Neuronal stem cell (in vitro differentiated cells): ENCODE measurements at regions not wholly inside any gene's neighbourhood (a gene's known extent, or its start where the extent isn't known, plus 50 kb on each side); places are given as distances from the start of the nearest gene placed in this dataset.
"Not testable (repeated sequence)": the region's sequence is repeated elsewhere in the genome, so short reads cannot be mapped to it uniquely, and the experiment has no call there.

ENCODE experiments used
- DNase-seq: peaks from one replicate; pipeline ENCODE4 v3.0.0-alpha.2; 2013; ENCODE audit warnings: low spot score
- H2AFZ ChIP-seq: one replicate; pipeline ENCODE4 v1.6.1; 2013; ENCODE audit warnings: mild to moderate bottlenecking, low read length, inconsistent platforms
- H2AK5ac ChIP-seq: 2 replicates; pipeline ENCODE4 v1.6.1; 2013; ENCODE audit warnings: low read depth, mild to moderate bottlenecking, inconsistent platforms, low read length, moderate library complexity, mixed read lengths
- H2BK120ac ChIP-seq: 2 replicates; pipeline ENCODE4 v1.6.1; 2013; ENCODE audit warnings: low read depth, mild to moderate bottlenecking, inconsistent platforms, low read length, moderate library complexity, mixed read lengths
- H2BK12ac ChIP-seq: one replicate; pipeline ENCODE4 v1.6.1; 2013; ENCODE audit warnings: low read length, inconsistent platforms
- H2BK15ac ChIP-seq: 2 replicates; pipeline ENCODE4 v1.6.1; 2013; ENCODE audit warnings: mild to moderate bottlenecking, low read length, inconsistent platforms, mixed read lengths
- H2BK5ac ChIP-seq: one replicate; pipeline ENCODE4 v1.6.1; 2013; ENCODE audit warnings: inconsistent platforms, mild to moderate bottlenecking, low read length, moderate library complexity
- H3K14ac ChIP-seq: one replicate; pipeline ENCODE4 v1.6.1; 2013; ENCODE audit warnings: low read length, inconsistent platforms
- H3K18ac ChIP-seq: 2 replicates; pipeline ENCODE4 v1.6.1; 2013; ENCODE audit warnings: low read length, inconsistent platforms
- H3K23ac ChIP-seq: 2 replicates; pipeline ENCODE4 v1.6.1; 2013; ENCODE audit warnings: low read depth, mild to moderate bottlenecking, mixed read lengths, low read length, inconsistent platforms; ENCODE audit not compliant: poor library complexity
- H3K27ac ChIP-seq: replicated peaks from 3 replicates; pipeline ENCODE4 v1.5.1; 2013; ENCODE audit warnings: low read length, inconsistent platforms
- H3K27me3 ChIP-seq, 3 experiments: 2 replicates each; pipeline ENCODE4 v1.6.1; 2013; ENCODE audit warnings: low read length in 3 of 3, mild to moderate bottlenecking in 2 of 3, inconsistent platforms in 1 of 3, low read depth in 1 of 3, mixed read lengths in 1 of 3, moderate library complexity in 1 of 3; ENCODE audit not compliant: control insufficient read depth in 3 of 3, insufficient read depth in 3 of 3
- H3K36me3 ChIP-seq, 2 donors: replicated peaks in 1 of 2; 2 replicates each; pipeline ENCODE4 v1.6.1; 2013; ENCODE audit warnings: low read length in 2 of 2; ENCODE audit not compliant: control insufficient read depth in 2 of 2, insufficient read depth in 2 of 2
- H3K4ac ChIP-seq: 2 replicates; pipeline ENCODE4 v1.6.1; 2013; ENCODE audit warnings: inconsistent platforms, mild to moderate bottlenecking, low read length, moderate library complexity
- H3K4me1 ChIP-seq, 2 donors: 1 replicate in 1 of 2; 2 replicates in 1 of 2; pipeline ENCODE4 v1.6.1; 2013; ENCODE audit warnings: low read length in 2 of 2, low read depth in 1 of 2; ENCODE audit not compliant: control insufficient read depth in 2 of 2, insufficient read depth in 1 of 2
- H3K4me2 ChIP-seq: one replicate; pipeline ENCODE4 v1.6.1; 2013; ENCODE audit warnings: mild to moderate bottlenecking, low read length, inconsistent platforms; ENCODE audit not compliant: insufficient read depth, poor library complexity, severe bottlenecking
- H3K4me3 ChIP-seq, 2 donors: 2 replicates each; pipeline ENCODE4 v1.5.1; 2013; ENCODE audit warnings: low read length in 2 of 2, mild to moderate bottlenecking in 2 of 2, inconsistent platforms in 1 of 2, moderate library complexity in 1 of 2
- H3K79me1 ChIP-seq: one replicate; pipeline ENCODE4 v1.6.1; 2013; ENCODE audit warnings: low read depth, mild to moderate bottlenecking, inconsistent platforms, low read length, moderate library complexity
- H3K9ac ChIP-seq: one replicate; pipeline ENCODE4 v1.6.1; 2013; ENCODE audit warnings: mild to moderate bottlenecking, low read depth, low read length, inconsistent platforms; ENCODE audit not compliant: poor library complexity
- H3K9me3 ChIP-seq, 2 donors: replicated peaks in 1 of 2; 2 replicates each; pipeline versions ENCODE3 to v1.6.1; 2013; ENCODE audit warnings: low read length in 2 of 2, mild to moderate bottlenecking in 2 of 2, inconsistent platforms in 1 of 2, low read depth in 1 of 2, mixed read lengths in 1 of 2, moderate library complexity in 1 of 2; ENCODE audit not compliant: control insufficient read depth in 2 of 2, insufficient read depth in 1 of 2
- H4K8ac ChIP-seq: one replicate; pipeline ENCODE4 v1.6.1; 2013; ENCODE audit warnings: low read depth, mild to moderate bottlenecking, inconsistent platforms, low read length, moderate library complexity
- H4K91ac ChIP-seq: one replicate; pipeline ENCODE4 v1.6.1; 2013; ENCODE audit warnings: low read length, low read depth, mild to moderate bottlenecking, inconsistent platforms; ENCODE audit not compliant: poor library complexity
- WGBS, 2 donors: extraction: QIAGEN DNeasy Blood & Tissue Kit; methylation state at CpG; one replicate each; pipeline ENCODE4 v1.1.7; 2013; ENCODE audit warnings: missing lambda C conversion rate in 2 of 2, mixed read lengths in 1 of 2; ENCODE audit not compliant: insufficient read length in 2 of 2, insufficient replicate concordance in 1 of 2; ENCODE audit errors: extremely low coverage in 2 of 2; 5-methylcytosine and 5-hydroxymethylcytosine counted together

- Histone ChIP-seq H3K79me1 (no peaks in the 10 kb centered on the region), H4K91ac (no peak overlapping the region), H3K18ac (no peak overlapping the region), H2BK12ac (no peak overlapping the region), H3K4me2 (no peak overlapping the region), H3K4me3 (no peak overlapping the region), H3K4ac (no peak overlapping the region), H2BK120ac (no peak overlapping the region), H3K36me3 (no peaks in the 10 kb centered on the region), H3K23ac (no peak overlapping the region), H3K14ac (no peak overlapping the region), H3K9me3 (no peaks in the 10 kb centered on the region), H2BK15ac (no peak overlapping the region), H4K8ac (no peak overlapping the region), H3K27me3 (no peaks in the 10 kb centered on the region), H3K27ac (no peak overlapping the region), H3K4me1 (no peaks in the 10 kb centered on the region), H3K9ac (no peak overlapping the region), H2AFZ (no peak overlapping the region), H2AK5ac (no peak overlapping the region), H2BK5ac (no peak overlapping the region)
- no peak for DNase-seq
Observed at GRCh38 chr14:21822109-21822508, 148.5 kb upstream of the OR4E1 start.

- Histone ChIP-seq H2BK15ac (no peak overlapping the region), H4K8ac (no peak overlapping the region), H4K91ac (no peak overlapping the region), H3K9ac (no peak overlapping the region), H3K79me1 (no peaks in the 10 kb centered on the region), H3K36me3 (no peaks in the 10 kb centered on the region), H3K4me2 (no peak overlapping the region), H3K18ac (no peak overlapping the region), H3K4me3 (no peak overlapping the region), H3K4ac (no peak overlapping the region), H2AFZ (no peak overlapping the region), H2BK12ac (no peak overlapping the region), H3K9me3 (no peaks in the 10 kb centered on the region), H3K23ac (no peak overlapping the region), H2BK5ac (no peak overlapping the region), H2AK5ac (no peak overlapping the region), H3K4me1 (no peaks in the 10 kb centered on the region), H3K27ac (no peak overlapping the region), H3K27me3 (no peaks in the 10 kb centered on the region), H3K14ac (no peak overlapping the region), H2BK120ac (no peak overlapping the region)
- no CpG with 5 or more reads among the region's 1 CpG for WGBS, 2 donors
- DNase-seq: no peak
Observed at GRCh38 chr14:21820631-21821030, 147.0 kb upstream of the OR4E1 start.

GRCh38 chr14:21819891-21820290 lies 146.3 kb upstream of the OR4E1 start:
- not testable (repeated sequence) for H3K4me3 ChIP-seq, H2BK12ac ChIP-seq, H2AFZ ChIP-seq, H3K23ac ChIP-seq, H2BK15ac ChIP-seq, H4K8ac ChIP-seq, H2BK5ac ChIP-seq, H3K4me2 ChIP-seq, DNase-seq, H3K18ac ChIP-seq, H3K36me3 ChIP-seq, H3K27me3 ChIP-seq, H3K14ac ChIP-seq, H3K27ac ChIP-seq, H3K9ac ChIP-seq, H3K4me1 ChIP-seq, H2BK120ac ChIP-seq, H3K4ac ChIP-seq, H3K9me3 ChIP-seq, H2AK5ac ChIP-seq, H3K79me1 ChIP-seq, H4K91ac ChIP-seq
- WGBS, 2 donors: no CpG with 5 or more reads among the region's 1 CpG

- H2BK15ac ChIP-seq, H3K27ac ChIP-seq, H3K4me1 ChIP-seq, H3K36me3 ChIP-seq, H3K9me3 ChIP-seq, H3K4ac ChIP-seq, H2BK12ac ChIP-seq, H3K4me3 ChIP-seq, H3K27me3 ChIP-seq, H4K91ac ChIP-seq, H2BK5ac ChIP-seq, H3K79me1 ChIP-seq, H2BK120ac ChIP-seq, H2AK5ac ChIP-seq, H3K23ac ChIP-seq, H3K14ac ChIP-seq, H3K9ac ChIP-seq, H3K4me2 ChIP-seq, H3K18ac ChIP-seq, H4K8ac ChIP-seq, H2AFZ ChIP-seq, DNase-seq: not testable (repeated sequence)
- no CpG with 5 or more reads among the region's 3 CpGs for WGBS, 2 donors
Observed at GRCh38 chr14:21817010-21817409, 143.4 kb upstream of the OR4E1 start.
